A549 (cell line): ENCODE measurements at regions not wholly inside any gene's neighbourhood (a gene's known extent, or its start where the extent isn't known, plus 50 kb on each side); places are given as distances from the start of the nearest gene placed in this dataset.
A peak's percentile ranks its signal among the peaks of the same experiment; 100 is the strongest.

Experiments
- ATAC-seq, 2 experiments: fragments of 200-7000 bp in 1 of 2; fragments of >200 bp in 1 of 2; cut with Nextera tagmentation in 1 of 2; cut with Tn5 transposase in 1 of 2; 3 replicates each; pipeline versions ENCODE4 v1.8.0 to v1.9.1; 2018 to 2020; ENCODE audit warnings: mild to moderate bottlenecking in 1 of 2, moderate library complexity in 1 of 2
- CTCF ChIA-PET: fragments of 300-600 bp; sonication (Branson Sonifier 250); formaldehyde crosslinking; extraction: SDS; loops from one replicate; lab custom pipeline; 2021; ENCODE audit warnings: antibody characterized with exemption, inconsistent platforms; lab: Yijun Ruan, JAX
- POLR2A ChIA-PET: fragments of 350-600 bp; formaldehyde crosslinking; extraction: SDS; loops from one replicate; lab custom pipeline; 2021; ENCODE audit warnings: antibody characterized with exemption, inconsistent platforms; lab: Yijun Ruan, JAX
- DNase-seq, 2 experiments: peaks; one replicate each; pipeline versions ENCODE4 v3.0.0 to v3.0.0-alpha.2; 2011 to 2016; ENCODE audit warnings: low read depth in 1 of 2, low spot score in 1 of 2
- FAIRE-seq: peaks from 2 replicates; lab custom pipeline; 2011; peaks lifted over from hg19 to GRCh38; lab: Jason Lieb, UNC
- H3K27ac ChIP-seq, 2 experiments: fragments of >200 bp; sonication (Bioruptor Twin); formaldehyde crosslinking; 3 replicates each; pipeline ENCODE4 v1.5.1; 2016 to 2017
- H3K4me1 ChIP-seq: fragments of >200 bp; sonication (Bioruptor Twin); formaldehyde crosslinking; 3 replicates; pipeline ENCODE4 v1.6.1; 2016
- H3K4me2 ChIP-seq: fragments of >200 bp; sonication (Bioruptor Twin); formaldehyde crosslinking; 3 replicates; pipeline ENCODE4 v1.6.1; 2016
- H3K4me3 ChIP-seq: fragments of >200 bp; sonication (Bioruptor Twin); formaldehyde crosslinking; 3 replicates; pipeline ENCODE4 v1.5.1; 2016
- H3K9me3 ChIP-seq: fragments of >200 bp; sonication (Bioruptor Twin); formaldehyde crosslinking; 3 replicates; pipeline ENCODE4 v1.6.1; 2016
- CBX2 ChIP-seq: fragments of 200-600 bp; sonication (generic); IDR thresholded peaks from 2 replicates; pipeline ENCODE4 v1.6.1; 2016; ENCODE audit warnings: low read depth, mild to moderate bottlenecking, borderline replicate concordance
- CEBPB ChIP-seq, 2 experiments: fragments of >200 bp in 1 of 2; sonication (Bioruptor Twin) in 1 of 2; formaldehyde crosslinking in 1 of 2; IDR thresholded peaks; 2 replicates each; pipeline ENCODE4 v1.6.1; 2012 to 2016
- CTCF ChIP-seq: fragments of >200 bp; sonication (Bioruptor Twin); formaldehyde crosslinking; IDR thresholded peaks from 3 replicates; pipeline ENCODE4 v1.5.1; 2016
- EHF ChIP-seq: fragments of 250-450 bp; sonication (Bioruptor Pico); IDR thresholded peaks from 2 replicates; pipeline ENCODE4 v1.5.0; 2020; ENCODE audit warnings: mild to moderate bottlenecking
- FOXS1 ChIP-seq: fragments of 250-450 bp; sonication (Bioruptor Pico); IDR thresholded peaks from 2 replicates; pipeline ENCODE4 v1.5.0; 2020; ENCODE audit warnings: mild to moderate bottlenecking, moderate library complexity
- HEYL ChIP-seq: fragments of 250-450 bp; sonication (Bioruptor Pico); IDR thresholded peaks from 2 replicates; pipeline ENCODE4 v1.8.0; 2021; ENCODE audit warnings: mild to moderate bottlenecking, moderate library complexity
- HOXA7 ChIP-seq: fragments of 250-450 bp; sonication (Bioruptor Pico); IDR thresholded peaks from 2 replicates; pipeline ENCODE4 v1.5.0; 2020; ENCODE audit warnings: mild to moderate bottlenecking, moderate library complexity
- JUNB ChIP-seq: fragments of >200 bp; sonication (Bioruptor Twin); formaldehyde crosslinking; IDR thresholded peaks from 2 replicates; pipeline ENCODE4 v1.6.1; 2016
- KDM5A ChIP-seq: fragments of 200-600 bp; sonication (generic); IDR thresholded peaks from 2 replicates; pipeline ENCODE4 v1.6.1; 2016; ENCODE audit warnings: antibody characterized with exemption, mild to moderate bottlenecking
- MYC ChIP-seq: IDR thresholded peaks from 2 replicates; pipeline ENCODE4 v1.6.1; 2012; ENCODE audit warnings: mild to moderate bottlenecking, inconsistent platforms, low read length, improper control_type of control experiment, borderline replicate concordance
- NR3C1 ChIP-seq: fragments of >200 bp; sonication (Bioruptor Twin); formaldehyde crosslinking; IDR thresholded peaks from 3 replicates; pipeline ENCODE4 v1.6.1; 2017
- POLR2A ChIP-seq: IDR thresholded peaks from 2 replicates; pipeline ENCODE4 v1.6.1; 2012; ENCODE audit warnings: mild to moderate bottlenecking, low read length
- RARB ChIP-seq: fragments of 250-450 bp; sonication (Bioruptor Pico); IDR thresholded peaks from 2 replicates; pipeline ENCODE4 v1.8.0; 2021; ENCODE audit warnings: mild to moderate bottlenecking, moderate library complexity
- RCOR1 ChIP-seq: fragments of 150-350 bp; IDR thresholded peaks from 2 replicates; pipeline ENCODE4 v1.6.1; 2014; ENCODE audit warnings: antibody characterized with exemption, low read length, low read depth
- RFX5 ChIP-seq: fragments of 450-650 bp; IDR thresholded peaks from 2 replicates; pipeline ENCODE4 v1.7.1; 2014; ENCODE audit warnings: antibody characterized with exemption, mild to moderate bottlenecking, moderate library complexity
- ZFP36 ChIP-seq: fragments of 450-650 bp; IDR thresholded peaks from 2 replicates; pipeline ENCODE4 v1.6.1; 2014; ENCODE audit warnings: borderline replicate concordance; ENCODE audit not compliant: partially characterized antibody
- WGBS: methylation state at CpG from one replicate; pipeline ENCODE4 v1.1.6; 2017; ENCODE audit errors: missing lambda C conversion rate; 5-methylcytosine and 5-hydroxymethylcytosine counted together

GRCh38 chr2:64319896-64320295 lies 134.1 kb upstream of the LGALSL start:
- POLR2A ChIA-PET: no interaction called here
- FAIRE-seq: no peak

GRCh38 chr2:64322433-64322832 lies 131.5 kb upstream of the LGALSL start:
- ATAC-seq (peak in 1 of 2 experiments; percentile 16; a peak in 1 of 6 replicates), FAIRE-seq (no peak), DNase-seq (no peak)
- 65% methylated on average over 5 of the region's 5 CpGs for WGBS
- no peak overlapping the region for H3K4me3 ChIP-seq
- H3K4me1 ChIP-seq: peaks cover 8% of the 10 kb centered on the region
- CTCF ChIA-PET: interaction anchor here (0.6 to 13.2 kb wide), 8 partner anchors 8 to 272 kb away, joined by 3 to 533 read pairs (median 6); no protein-coding TSS in a partner anchor
- POLR2A ChIA-PET: no interaction called here
- H3K27ac ChIP-seq: no peak overlapping the region
- TF ChIP-seq EHF (CRISPR knock-in tag): no peak
- no peak for TF ChIP-seq RCOR1
- TF ChIP-seq FOXS1: no peak
- no peaks in the 10 kb centered on the region for H3K9me3 ChIP-seq
- no peak overlapping the region for H3K4me2 ChIP-seq

More at GRCh38 chr2:64319896-64320295, 134.1 kb upstream of the LGALSL start:
- Histone ChIP-seq H3K27ac (no peak overlapping the region), H3K4me3 (no peak overlapping the region), H3K4me1 (no peaks in the 10 kb centered on the region), H3K9me3 (no peaks in the 10 kb centered on the region), H3K4me2 (no peak overlapping the region)
- ATAC-seq (no peak), DNase-seq (no peak)
- WGBS: 52% methylated on average over 3 of the region's 3 CpGs
- CTCF ChIA-PET: interaction anchor here (1.1 to 12.0 kb wide), 3 partner anchors 10 to 167 kb away, joined by 3 to 126 read pairs (median 23); no protein-coding TSS in a partner anchor
- TF ChIP-seq ZFP36 (no peak), CEBPB (IDR thresholded peaks at IDR 0.05) (no peak), CBX2 (no peak), CTCF (no peak), JUNB (no peak), POLR2A (no peak)

DNA sequence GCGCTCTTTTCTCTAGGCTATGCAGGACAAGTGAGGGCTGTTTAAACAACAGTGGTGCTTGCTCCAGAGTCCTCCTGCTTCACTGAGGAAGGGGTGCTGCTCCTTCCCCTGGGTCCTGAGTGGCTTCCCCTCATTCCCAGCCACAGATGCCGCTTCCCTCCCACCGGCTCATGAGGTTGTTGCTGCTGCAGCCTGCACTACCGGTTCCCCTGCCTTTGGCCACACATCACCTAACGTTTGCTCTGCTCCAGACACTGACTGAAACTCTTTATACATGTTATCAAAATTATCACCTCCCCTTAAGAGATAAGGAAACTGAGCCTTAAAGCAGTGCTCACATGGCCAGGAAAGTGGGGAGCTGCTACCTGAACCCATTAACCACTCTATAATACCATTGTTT lies 130.8 kb upstream of the LGALSL start:
- ChIA-PET POLR2A (no interaction called here), CTCF (interaction anchor here (0.8 to 13.2 kb wide), 6 partner anchors 8 to 273 kb away, joined by 3 to 533 read pairs (median 9); no protein-coding TSS in a partner anchor)
- ATAC-seq (no peak), DNase-seq (no peak), FAIRE-seq (no peak)
- no peak overlapping the region for H3K27ac ChIP-seq
- TF ChIP-seq RFX5 (no peak), RARB (no peak), HOXA7 (CRISPR knock-in tag) (no peak), MYC (no peak)
- no peaks in the 10 kb centered on the region for H3K9me3 ChIP-seq
- H3K4me2 ChIP-seq: no peak overlapping the region
- 29% methylated on average over 5 of the region's 5 CpGs for WGBS
- H3K4me3 ChIP-seq: no peak overlapping the region
- peaks cover 12% of the 10 kb centered on the region for H3K4me1 ChIP-seq

- no peak for TF ChIP-seq NR3C1
- TF ChIP-seq FOXS1: no peak
- FAIRE-seq (no peak), ATAC-seq (no peak), DNase-seq (no peak)
- 21% methylated on average over 10 of the region's 10 CpGs for WGBS
- Histone ChIP-seq H3K4me2 (no peak overlapping the region), H3K4me3 (no peak overlapping the region), H3K27ac (no peak overlapping the region), H3K4me1 (peaks cover 12% of the 10 kb centered on the region), H3K9me3 (no peaks in the 10 kb centered on the region)
- ChIA-PET POLR2A (no interaction called here), CTCF (interaction anchor here (0.8 to 13.2 kb wide), 4 partner anchors 160 to 564 kb away, joined by 3 to 533 read pairs (median 133); no protein-coding TSS in a partner anchor)
These were observed 129.1 kb upstream of the LGALSL start for GRCh38 chr2:64324746-64325410.

DNA sequence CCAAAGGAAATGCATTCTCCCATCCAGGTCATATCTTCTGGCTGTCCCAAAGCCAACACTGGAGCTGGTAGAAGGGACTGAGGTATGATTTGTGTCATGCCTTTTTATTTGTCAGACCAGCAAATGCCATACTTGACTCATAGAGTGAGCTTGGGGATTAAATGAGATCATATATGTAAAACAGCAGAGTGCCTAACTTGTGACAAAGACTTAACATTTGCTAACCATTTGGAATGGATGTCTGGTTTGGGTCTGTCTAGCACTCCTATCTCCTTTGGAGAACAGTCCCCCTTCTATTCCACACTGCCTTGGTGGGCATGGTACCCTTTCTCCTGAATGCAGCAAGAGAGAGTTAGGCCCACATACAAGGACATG lies 128.5 kb upstream of the LGALSL start:
- ChIA-PET CTCF (interaction anchor here (7.9 to 13.2 kb wide), 3 partner anchors 160 to 563 kb away, joined by 72 to 533 read pairs (median 194); no protein-coding TSS in a partner anchor), POLR2A (no interaction called here)
- FAIRE-seq: no peak
- TF ChIP-seq KDM5A (no peak), HEYL (no peak), RARB (no peak)
- H3K4me2 ChIP-seq: no peak overlapping the region
- no peak for DNase-seq
- peaks cover 12% of the 10 kb centered on the region for H3K4me1 ChIP-seq
- H3K27ac ChIP-seq: no peak overlapping the region
- no peaks in the 10 kb centered on the region for H3K9me3 ChIP-seq
- no peak for ATAC-seq
- H3K4me3 ChIP-seq: no peak overlapping the region
